CD4-positive, alpha-beta T cell treated with Interleukin-10 for 1 hour (primary cell): ENCODE measurements at regions not wholly inside any gene's neighbourhood (a gene's known extent, or its start where the extent isn't known, plus 50 kb on each side); places are given as distances from the start of the nearest gene placed in this dataset.
"Not testable (repeated sequence)": the region's sequence is repeated elsewhere in the genome, so short reads cannot be mapped to it uniquely, and the experiment has no call there.

Source experiments
- DNase-seq: peaks from one replicate; pipeline ENCODE4 v3.0.0-alpha.2; 2020

GRCh38 chr1:143764831-143765230 is 207.0 kb downstream of the FAM72C start:
- not testable (repeated sequence) for DNase-seq

DNA sequence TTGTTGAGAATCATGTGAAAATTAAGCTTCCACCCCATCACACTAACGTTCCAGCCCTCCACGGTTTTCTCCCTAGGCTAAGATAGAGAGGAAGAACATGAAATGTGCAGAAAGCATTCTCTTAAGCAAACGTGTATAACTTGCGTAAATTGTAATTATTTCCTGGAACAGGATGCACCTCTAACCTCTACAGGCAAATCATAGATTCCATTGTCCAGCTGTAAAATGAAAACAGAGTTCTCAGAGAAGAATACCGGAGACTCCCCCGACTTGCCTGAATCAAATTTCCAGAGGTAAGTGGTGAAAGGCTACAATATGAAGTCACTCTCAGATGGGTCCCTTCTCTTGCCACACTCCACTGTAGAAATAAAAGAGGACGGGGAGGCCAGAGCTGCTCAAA is 211.4 kb downstream of the FAM72C start:
- not testable (repeated sequence) for DNase-seq

DNA sequence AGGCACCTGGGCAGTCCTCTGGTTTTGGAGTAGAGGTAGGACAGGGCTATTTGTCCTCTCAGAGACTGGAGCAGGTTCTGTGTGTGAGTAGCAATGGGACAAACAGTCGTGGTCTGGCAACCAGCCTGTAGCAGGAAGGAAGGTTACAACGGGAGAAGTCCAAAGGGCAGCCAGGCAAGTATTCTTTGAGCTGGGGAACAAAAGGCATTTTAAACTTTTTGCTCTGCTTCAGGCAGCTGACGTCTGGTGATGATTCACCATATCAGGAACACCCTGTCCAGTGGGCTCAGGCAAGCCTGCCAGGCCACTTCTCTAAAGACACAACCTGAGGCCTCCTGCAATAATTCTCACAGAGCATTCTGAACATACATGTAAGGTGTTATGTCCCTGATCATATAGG is 215.8 kb downstream of the FAM72C start:
- DNase-seq = not testable (repeated sequence)

DNA sequence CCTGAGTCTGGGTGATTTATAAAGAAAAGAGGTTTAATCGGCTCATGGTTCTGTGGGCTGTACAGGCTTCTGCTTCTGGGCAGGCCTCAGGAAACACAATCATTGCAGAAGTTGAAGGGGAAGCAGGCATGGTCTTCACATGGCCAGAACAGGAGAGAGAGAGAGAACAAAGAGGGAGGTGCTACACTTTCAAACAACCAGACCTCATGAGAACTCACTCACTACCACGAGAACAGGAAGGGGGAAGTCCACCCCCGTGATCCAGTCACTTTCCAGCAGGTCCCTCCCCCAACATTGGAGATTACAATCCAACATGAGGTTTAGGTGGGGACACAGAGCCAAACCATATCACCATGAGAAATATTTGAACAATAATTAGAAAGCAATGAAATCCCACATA is 222.9 kb downstream of the FAM72C start:
- no peak for DNase-seq

DNA sequence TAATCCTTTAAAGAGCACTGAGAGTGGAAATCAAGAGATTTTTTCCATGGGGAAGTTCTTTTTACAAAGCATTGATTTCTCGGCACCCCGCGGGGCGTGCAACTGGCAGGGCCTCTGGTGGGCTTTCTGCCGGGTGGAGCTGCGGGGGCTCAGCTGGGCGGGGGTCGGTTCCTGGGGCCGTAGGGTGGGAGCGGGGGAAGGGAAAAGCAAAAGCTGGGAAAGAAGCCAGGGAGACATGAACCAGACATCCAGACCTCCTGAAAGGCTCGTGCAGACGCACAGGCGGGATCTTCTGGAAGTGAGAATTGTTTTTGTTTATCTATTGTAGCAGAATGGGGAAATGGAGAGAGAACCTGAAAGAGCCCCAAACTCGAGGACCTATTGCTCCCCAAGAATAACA is 235.2 kb downstream of the FAM72C start:
- no peak for DNase-seq

GRCh38 chr1:143735764-143736461 is 235.9 kb downstream of the FAM72C start:
- no peak for DNase-seq

DNA sequence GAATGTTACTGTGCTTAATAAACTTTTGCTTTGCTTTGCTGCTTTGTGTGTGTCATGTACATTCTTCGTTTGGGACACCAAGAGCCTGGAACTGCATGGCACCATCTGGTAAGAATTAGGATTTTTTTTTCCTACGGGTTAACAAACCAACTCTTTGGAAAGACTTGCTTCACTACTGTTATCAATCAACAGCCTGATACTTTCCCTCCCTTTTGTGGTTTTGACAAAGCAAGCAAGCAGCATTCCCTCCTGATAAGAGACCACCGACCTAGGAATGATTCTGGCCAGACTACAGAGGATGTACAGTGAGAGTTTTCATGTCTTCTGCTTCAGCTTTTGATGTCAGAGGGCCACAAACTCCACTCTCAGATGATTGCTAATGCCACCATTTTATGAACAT is 237.5 kb downstream of the FAM72C start:
- not testable (repeated sequence) for DNase-seq

DNA sequence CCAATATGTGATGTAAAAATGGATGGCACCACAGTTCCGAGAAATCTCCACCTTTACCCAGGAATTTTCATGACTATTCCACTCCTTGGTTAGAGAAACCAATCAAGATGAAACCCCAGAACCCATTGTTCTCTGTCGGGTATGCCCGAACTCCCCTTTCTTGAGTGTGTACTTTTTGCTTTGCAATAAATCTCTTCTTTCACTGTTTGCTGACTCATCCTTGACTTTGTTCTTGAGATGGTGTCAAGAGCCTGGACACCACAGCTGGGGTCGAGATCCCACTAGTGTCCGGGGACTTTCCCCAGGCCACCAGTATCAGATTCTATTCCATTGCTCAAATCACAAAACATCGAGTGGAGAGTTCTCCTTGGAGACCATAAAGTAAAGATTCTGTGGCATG is 240.9 kb downstream of the FAM72C start:
- DNase-seq = not testable (repeated sequence)

- not testable (repeated sequence) for DNase-seq
These were observed 242.2 kb downstream of the FAM72C start for GRCh38 chr1:143729449-143730111.

GRCh38 chr1:143728802-143729448 is 242.9 kb downstream of the FAM72C start:
- DNase-seq = not testable (repeated sequence)

- no peak for DNase-seq
These were observed 244.5 kb downstream of the FAM72C start for GRCh38 chr1:143727263-143727662.

DNA sequence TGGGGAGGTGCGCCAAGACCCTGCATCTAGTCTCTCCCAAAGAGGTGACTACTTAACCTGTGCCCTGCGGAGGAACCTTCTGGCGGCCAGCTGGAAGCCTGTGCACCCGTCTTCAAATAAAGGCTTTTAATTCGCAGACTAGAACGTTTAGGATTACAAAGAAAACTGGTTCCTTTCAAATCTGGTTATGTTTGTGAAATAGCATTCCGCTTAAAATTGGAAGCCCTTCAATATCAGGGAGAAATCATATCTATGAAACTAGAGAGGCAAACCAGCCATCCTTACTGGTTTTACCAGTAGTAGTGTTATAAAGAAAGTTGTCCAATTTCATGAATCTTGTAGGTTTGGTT is 250.8 kb downstream of the FAM72C start:
- DNase-seq = no peak

- DNase-seq = no peak
These were observed 251.4 kb downstream of the FAM72C start for GRCh38 chr1:143720087-143721023.

- no peak for DNase-seq
These were observed 253.3 kb downstream of the FAM72C start for GRCh38 chr1:143718524-143718923.

DNA sequence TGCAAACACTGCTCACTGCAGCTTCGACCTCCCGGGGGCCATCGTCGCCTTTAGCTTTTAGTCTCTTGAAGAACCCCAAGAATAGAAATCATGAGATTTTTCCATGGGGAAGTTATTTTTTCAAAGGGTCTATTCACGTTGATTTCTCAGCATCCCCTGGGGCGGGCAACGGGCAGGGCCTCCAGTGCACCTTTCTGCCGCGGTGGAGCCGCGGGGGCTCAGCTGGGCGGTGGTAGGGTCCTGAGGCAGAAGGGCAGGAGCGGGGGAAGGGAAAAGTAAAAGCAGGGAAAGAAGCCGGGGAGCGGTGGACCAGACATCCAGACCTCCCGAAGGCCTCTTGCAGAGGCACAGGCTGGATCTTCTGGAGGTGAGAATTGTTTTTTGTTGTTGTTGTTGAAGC is 253.8 kb downstream of the FAM72C start:
- no peak for DNase-seq

- DNase-seq = no peak
These were observed 254.4 kb downstream of the FAM72C start for GRCh38 chr1:143717434-143717833.

GRCh38 chr1:143714913-143715312 is 256.9 kb downstream of the FAM72C start:
- DNase-seq = not testable (repeated sequence)

GRCh38 chr1:143709606-143710259 is 262.1 kb downstream of the FAM72C start:
- DNase-seq = peak; percentile 3

- not testable (repeated sequence) for DNase-seq
These were observed 269.0 kb downstream of the FAM72C start for GRCh38 chr1:143702739-143703138.

DNA sequence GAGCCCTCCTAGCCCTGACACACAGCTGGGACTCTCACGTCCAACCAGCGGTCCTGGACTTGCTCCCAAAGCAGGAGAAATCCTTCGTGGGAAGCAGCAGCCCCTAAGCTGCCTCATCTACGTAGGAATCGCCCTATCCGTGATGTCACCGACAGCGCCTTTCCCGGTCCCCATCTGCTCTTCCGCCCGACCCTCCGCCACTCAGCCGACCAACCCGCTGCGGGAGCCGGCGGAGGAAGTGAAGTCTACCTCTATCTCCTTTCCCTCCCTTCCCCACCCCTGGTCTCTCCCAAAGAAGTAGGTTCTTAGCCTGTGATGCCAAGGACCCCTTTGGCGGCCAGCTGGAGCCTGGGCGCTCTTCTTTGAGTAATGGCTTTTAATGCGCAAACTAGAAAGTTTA is 272.1 kb downstream of the FAM72C start:
- no peak for DNase-seq

DNA sequence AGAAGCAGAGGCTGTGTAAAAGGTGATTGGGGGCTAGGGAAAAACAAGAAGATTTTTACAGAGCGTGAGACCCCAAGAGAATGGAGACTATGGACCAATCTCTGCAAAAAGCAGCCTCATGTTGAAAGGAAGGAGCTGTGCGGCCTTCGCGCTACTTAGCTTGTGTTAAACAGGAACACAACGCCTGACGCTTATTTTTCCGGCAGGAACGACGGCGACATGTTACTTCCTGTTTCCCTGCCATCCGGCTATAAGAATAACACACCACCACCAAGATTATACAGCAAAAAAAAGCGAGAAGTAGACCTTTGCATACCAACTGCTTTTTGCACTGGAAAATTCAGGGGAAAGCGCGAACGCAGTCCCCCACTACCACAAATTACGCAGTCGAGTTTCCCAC is 272.7 kb downstream of the FAM72C start:
- no peak for DNase-seq

DNA sequence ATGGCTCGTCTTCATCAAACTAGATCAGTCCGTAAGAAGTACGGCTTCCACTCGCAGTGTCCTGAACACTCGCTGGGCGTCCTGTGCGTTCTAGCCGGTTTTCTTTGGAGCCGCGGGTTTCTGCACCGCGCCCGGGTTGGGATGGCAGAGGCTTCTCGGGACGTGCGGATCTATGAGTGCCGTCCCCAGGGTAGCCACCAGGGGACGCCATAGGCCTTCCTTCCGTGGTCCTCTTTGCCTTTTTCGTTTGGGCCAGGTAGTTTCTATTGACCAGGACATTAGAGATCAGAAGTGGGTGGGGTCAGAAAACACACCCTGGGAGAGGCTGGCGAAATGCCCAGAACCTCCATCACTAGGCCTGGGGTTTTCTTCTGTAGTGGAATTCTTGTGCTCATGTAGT is 273.8 kb downstream of the FAM72C start:
- no peak for DNase-seq

GRCh38 chr1:143694085-143694484 is 277.7 kb downstream of the FAM72C start:
- DNase-seq = no peak
